ENCODE measurements at regions not wholly inside any gene's neighbourhood (a gene's known extent, or its start where the extent isn't known, plus 50 kb on each side); places are given as distances from the start of the nearest gene placed in this dataset.

GRCh38 chr11:32030875-32031503, 59.9 kb upstream of the RCN1 start:
- no peak overlapping the region for H3K23ac ChIP-seq (ENCODE audit: insufficient read length)
- H3K4me1 ChIP-seq (replicated peaks in 1 of 4; ENCODE audit: control insufficient read depth in 3 of 4, insufficient read depth in 4 of 4, low read length in 3 of 4), result no peaks in the 10 kb centered on the region
- H3K4me2 ChIP-seq (ENCODE audit: insufficient read depth in 1 of 2, low read depth in 2 of 2, low read length in 2 of 2), result no peak overlapping the region
- no peak overlapping the region for H2AFZ ChIP-seq (ENCODE audit: low read length)
- H3K79me1 ChIP-seq (ENCODE audit: low read depth, low read length), result no peaks in the 10 kb centered on the region
- POLR2A ChIA-PET (ENCODE audit: partially characterized antibody), result no interaction called here
- no peak overlapping the region for H3K4ac ChIP-seq (replicated peaks; ENCODE audit: insufficient read length, low read depth, low read length)
- no peak overlapping the region for H2BK20ac ChIP-seq (ENCODE audit: low read length)
- H2BK15ac ChIP-seq (ENCODE audit: low read length), result no peak overlapping the region
- H3K14ac ChIP-seq (ENCODE audit: insufficient read length), result no peak overlapping the region
- TF ChIP-seq EZH2 (IDR thresholded peaks at IDR 0.05; ENCODE audit: low read depth, low read length, severe bottlenecking) (no peak), SP2 (IDR thresholded peaks at IDR 0.05; ENCODE audit: low read length) (no peak), MAX (IDR thresholded peaks at IDR 0.05) (no peak), CBX8 (IDR thresholded peaks at IDR 0.05; ENCODE audit: borderline replicate concordance, low read depth, low read length) (no peak), BACH1 (IDR thresholded peaks at IDR 0.05; ENCODE audit: low read length) (no peak), RBBP5 (IDR thresholded peaks at IDR 0.05; ENCODE audit: borderline replicate concordance, low read depth, low read length) (no peak), TAF7 (optimal IDR thresholded peaks at IDR 0.05; ENCODE audit: borderline replicate concordance, low read depth, low read length) (no peak)
- FAIRE-seq (no peak), DNase-seq (ENCODE audit: low read depth in 1 of 2, low spot score in 2 of 2) (no peak)
- 90% methylated on average over 10 of the region's 10 CpGs; no CpG with 5 or more reads in 1 of the 2 experiments for WGBS, 2 experiments (ENCODE audit: extremely low coverage in 1 of 2, insufficient coverage in 1 of 2, insufficient read length in 1 of 2, insufficient replicate concordance in 2 of 2, low coverage in 1 of 2, low lambda C conversion rate in 2 of 2, missing lambda C conversion rate in 1 of 2)
- H3K4me3 ChIP-seq (ENCODE audit: extremely low read depth in 1 of 4, insufficient read depth in 2 of 4, low read depth in 3 of 4, low read length in 4 of 4), result no peak overlapping the region
- no peak overlapping the region for H2BK120ac ChIP-seq (replicated peaks; ENCODE audit: low read depth, low read length)
- H3K27ac ChIP-seq (ENCODE audit: low read depth, low read length), result no peak overlapping the region
- H3K56ac ChIP-seq (replicated peaks; ENCODE audit: insufficient read length, low read depth, low read length), result no peak overlapping the region
- no peak overlapping the region for H4K8ac ChIP-seq (ENCODE audit: extremely low read depth, insufficient read depth, low read length)
- H4K91ac ChIP-seq (replicated peaks; ENCODE audit: insufficient read length, low read length), result no peak overlapping the region
- H3K9me3 ChIP-seq (ENCODE audit: insufficient read depth in 2 of 2, low read depth in 1 of 2, low read length in 1 of 2), result no peaks in the 10 kb centered on the region
- no peak overlapping the region for H2BK5ac ChIP-seq (ENCODE audit: low read depth, low read length)
- no peak overlapping the region for H3K9ac ChIP-seq (replicated peaks in 1 of 4; ENCODE audit: extremely low read depth in 1 of 4, low read depth in 3 of 4, low read length in 3 of 4)
- H4K5ac ChIP-seq (ENCODE audit: insufficient read length, low read depth, low read length), result no peak overlapping the region
- CTCF ChIA-PET (ENCODE audit: partially characterized antibody), result interaction anchor here (1.1 to 2.4 kb wide), 3 partner anchors 15 to 20 kb away, joined by 3 to 15 read pairs (median 4); no protein-coding TSS in a partner anchor
- no peak overlapping the region for H2AK5ac ChIP-seq (ENCODE audit: low read depth, low read length)
- no peaks in the 10 kb centered on the region for H4K20me1 ChIP-seq (replicated peaks in 1 of 2; ENCODE audit: control insufficient read depth in 1 of 2, insufficient read depth in 2 of 2, low read length in 2 of 2)
- H3K23me2 ChIP-seq (ENCODE audit: low read depth, low read length), result no peaks in the 10 kb centered on the region
- H3K36me3 ChIP-seq (ENCODE audit: control insufficient read depth in 2 of 4, insufficient read depth in 4 of 4, low read length in 3 of 4), result no peaks in the 10 kb centered on the region
- H3K79me2 ChIP-seq (ENCODE audit: control insufficient read depth in 1 of 2, insufficient read depth in 2 of 2, low read length in 2 of 2), result no peaks in the 10 kb centered on the region
- peaks cover 0 to 1% (median 0%) of the 10 kb centered on the region in 4 experiments; a peak in 1 of 7 replicates for H3K27me3 ChIP-seq (replicated peaks in 1 of 4; ENCODE audit: control insufficient read depth in 3 of 4, extremely low read depth in 1 of 4, insufficient read depth in 3 of 4, low read length in 3 of 4)
- H2BK12ac ChIP-seq (ENCODE audit: low read depth, low read length), result no peak overlapping the region
- no peak overlapping the region for H3K18ac ChIP-seq (ENCODE audit: extremely low read depth, low read length)

All from H1 (cell line).